Esophagus squamous epithelium (tissue), 5 donors: ENCODE measurements at regions not wholly inside any gene's neighbourhood (a gene's known extent, or its start where the extent isn't known, plus 50 kb on each side); places are given as distances from the start of the nearest gene placed in this dataset.

Experiments
- DNase-seq: peaks from one replicate; lab custom pipeline; 2025; lab: John Stamatoyannopoulos, UW
- H3K27ac ChIP-seq, 4 donors: fragments of 200-600 bp; sonication (generic); one replicate each; pipeline ENCODE4 v1.5.1; 2016 to 2019; ENCODE audit warnings: mild to moderate bottlenecking in 1 of 4
- H3K27me3 ChIP-seq, 4 donors: fragments of 200-600 bp; sonication (generic); 1 replicate in 3 of 4; 2 replicates in 1 of 4; pipeline versions ENCODE4 v1.5.1 to v1.6.0; 2017 to 2021; ENCODE audit warnings: antibody characterized with exemption in 1 of 4
- H3K36me3 ChIP-seq, 3 donors: fragments of 200-600 bp; sonication (generic); one replicate each; pipeline ENCODE4 v1.5.1; 2016 to 2019
- H3K4me1 ChIP-seq, 3 donors: fragments of 200-600 bp; sonication (generic); one replicate each; pipeline ENCODE4 v1.5.1; 2017 to 2019
- H3K4me3 ChIP-seq, 4 donors: fragments of 200-600 bp; sonication (generic); 1 replicate in 3 of 4; 2 replicates in 1 of 4; pipeline ENCODE4 v1.5.1; 2016 to 2019; ENCODE audit warnings: mild to moderate bottlenecking in 2 of 4, moderate library complexity in 1 of 4
- H3K9me3 ChIP-seq, 3 donors: fragments of 200-600 bp; sonication (generic); one replicate each; pipeline ENCODE4 v1.5.1; 2016 to 2019
- POLR2A ChIP-seq, 4 donors: fragments of 450-650 bp; IDR thresholded peaks; one replicate each; pipeline ENCODE4 v1.6.1; 2017; ENCODE audit warnings: antibody characterized with exemption in 4 of 4, mild to moderate bottlenecking in 4 of 4, moderate library complexity in 3 of 4
- WGBS, 2 donors: methylation state at CpG; one replicate each; pipeline ENCODE4 v1.1.5; 2018; 5-methylcytosine and 5-hydroxymethylcytosine counted together
- intact Hi-C: fragments of 100-400 bp; cut with DNase I; formaldehyde crosslinking; loops from one replicate; pipeline ENCODE4 v1.15.0; 2022
- TF ChIP-seq, protein P1 (sequence below), 6 experiments: fragments of 450-650 bp in 4 of 6; fragments of 200-600 bp in 2 of 6; sonication (generic) in 2 of 6; IDR thresholded peaks; one replicate each; pipeline ENCODE4 v1.5.1; 2016 to 2019; ENCODE audit warnings: antibody characterized with exemption in 6 of 6, mild to moderate bottlenecking in 4 of 6, moderate library complexity in 4 of 6
- donor health status: DM: yes; HTN: yes; CAD: no.

DNA sequence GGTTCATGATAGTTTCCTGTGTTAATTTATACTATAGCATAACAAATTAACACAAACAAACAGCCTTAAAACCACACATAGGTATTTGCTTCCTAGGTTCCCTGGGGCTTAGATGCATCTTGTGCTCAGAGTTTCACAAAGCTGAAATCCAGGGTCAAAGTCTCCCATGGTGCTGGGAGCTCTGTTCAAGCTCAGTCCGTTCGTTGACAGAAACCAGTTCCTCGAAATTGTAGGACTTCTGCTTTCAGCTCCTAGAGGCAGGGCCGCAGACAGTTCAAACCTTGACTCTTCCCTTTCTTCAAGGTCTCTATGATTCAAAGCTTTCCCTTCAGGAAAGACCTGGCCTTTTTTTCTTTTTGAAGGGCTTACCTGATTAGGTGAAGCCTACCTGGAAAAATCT is 90.5 kb downstream of the VSTM2A start:
- no peak for DNase-seq
- H3K27me3 ChIP-seq: no peaks in the 10 kb centered on the region
- 56 to 59% methylated on average over 4 of the region's 4 CpGs for WGBS, 2 donors

DNA sequence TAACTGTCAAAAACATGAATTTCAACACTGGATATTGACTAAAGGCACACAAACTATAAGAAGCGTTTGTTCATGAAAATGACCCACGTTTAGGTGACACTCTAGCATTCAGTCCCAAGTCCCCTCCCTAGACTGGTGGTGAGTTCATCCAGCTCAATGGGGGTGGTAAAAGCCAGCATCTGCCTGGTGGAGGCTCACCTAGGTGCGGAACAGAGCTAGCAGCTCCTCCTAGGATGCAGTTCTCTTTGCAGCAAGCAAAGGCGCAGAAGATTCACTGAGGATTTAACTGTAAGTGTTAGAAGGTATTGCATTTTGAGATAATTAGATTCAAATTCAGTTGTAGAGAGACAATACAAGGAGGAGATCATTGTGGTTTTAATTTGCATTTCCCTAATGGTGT is 87.6 kb downstream of the VSTM2A start:
- Histone ChIP-seq H3K36me3 (no peaks in the 10 kb centered on the region), H3K27me3 (no peaks in the 10 kb centered on the region), H3K4me3 (no peak overlapping the region), H3K9me3 (no peaks in the 10 kb centered on the region), H3K4me1 (no peaks in the 10 kb centered on the region), H3K27ac (no peak overlapping the region)
- intact Hi-C loops: no loop called here
- DNase-seq: no peak
- 57 to 67% methylated on average over 3 to 4 of the region's 4 CpGs for WGBS, 2 donors
- TF ChIP-seq POLR2A (IDR thresholded peaks at IDR 0.05): no peak
- TF ChIP-seq, protein P1, sequence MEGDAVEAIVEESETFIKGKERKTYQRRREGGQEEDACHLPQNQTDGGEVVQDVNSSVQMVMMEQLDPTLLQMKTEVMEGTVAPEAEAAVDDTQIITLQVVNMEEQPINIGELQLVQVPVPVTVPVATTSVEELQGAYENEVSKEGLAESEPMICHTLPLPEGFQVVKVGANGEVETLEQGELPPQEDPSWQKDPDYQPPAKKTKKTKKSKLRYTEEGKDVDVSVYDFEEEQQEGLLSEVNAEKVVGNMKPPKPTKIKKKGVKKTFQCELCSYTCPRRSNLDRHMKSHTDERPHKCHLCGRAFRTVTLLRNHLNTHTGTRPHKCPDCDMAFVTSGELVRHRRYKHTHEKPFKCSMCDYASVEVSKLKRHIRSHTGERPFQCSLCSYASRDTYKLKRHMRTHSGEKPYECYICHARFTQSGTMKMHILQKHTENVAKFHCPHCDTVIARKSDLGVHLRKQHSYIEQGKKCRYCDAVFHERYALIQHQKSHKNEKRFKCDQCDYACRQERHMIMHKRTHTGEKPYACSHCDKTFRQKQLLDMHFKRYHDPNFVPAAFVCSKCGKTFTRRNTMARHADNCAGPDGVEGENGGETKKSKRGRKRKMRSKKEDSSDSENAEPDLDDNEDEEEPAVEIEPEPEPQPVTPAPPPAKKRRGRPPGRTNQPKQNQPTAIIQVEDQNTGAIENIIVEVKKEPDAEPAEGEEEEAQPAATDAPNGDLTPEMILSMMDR (IDR thresholded peaks at IDR 0.05): no peak

More for the DNA sequence above, 90.5 kb downstream of the VSTM2A start:
- intact Hi-C loops: no loop called here
- Histone ChIP-seq H3K36me3 (no peaks in the 10 kb centered on the region), H3K4me1 (no peaks in the 10 kb centered on the region), H3K9me3 (no peaks in the 10 kb centered on the region), H3K27ac (no peak overlapping the region), H3K4me3 (no peak overlapping the region)
- TF ChIP-seq, protein P1 (IDR thresholded peaks at IDR 0.05): no peak
- no peak for TF ChIP-seq POLR2A (IDR thresholded peaks at IDR 0.05)

DNA sequence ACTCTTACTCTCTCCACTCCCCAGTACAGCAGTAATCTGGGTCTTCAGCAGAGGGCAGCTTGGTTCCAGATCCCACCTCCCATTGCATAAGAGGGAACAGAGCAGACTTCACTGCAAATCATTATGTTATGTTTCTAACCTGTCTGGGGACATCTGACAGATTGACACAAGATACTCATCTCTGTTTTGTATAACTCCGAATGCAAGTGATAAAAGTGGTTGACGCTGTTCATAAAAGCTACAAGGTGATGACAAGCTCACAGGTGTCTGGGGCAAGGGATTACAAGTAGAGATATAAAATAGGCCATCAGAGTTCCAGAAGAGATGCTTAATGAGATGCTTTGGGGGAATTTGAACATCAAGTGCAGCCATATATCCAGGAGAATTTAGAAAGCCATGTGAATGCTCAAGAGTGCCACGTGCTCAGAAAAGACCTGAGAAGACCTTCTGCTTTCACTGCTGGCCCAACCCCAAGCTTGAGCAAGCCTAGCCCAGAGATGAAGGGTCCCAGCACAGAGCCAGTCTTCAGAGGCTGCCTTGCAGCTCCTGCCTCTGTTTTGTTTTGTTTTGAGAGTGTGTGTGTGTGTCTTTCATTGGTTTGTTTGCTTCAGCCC is 80.6 kb downstream of the VSTM2A start:
- no peak overlapping the region for H3K4me3 ChIP-seq
- H3K27ac ChIP-seq: no peak overlapping the region
- DNase-seq: no peak
- H3K27me3 ChIP-seq: no peaks in the 10 kb centered on the region
- TF ChIP-seq POLR2A (IDR thresholded peaks at IDR 0.05): no peak
- TF ChIP-seq, protein P1 (IDR thresholded peaks at IDR 0.05): no peak
- 65 to 67% methylated on average over 3 of the region's 3 CpGs for WGBS, 2 donors
- no peaks in the 10 kb centered on the region for H3K9me3 ChIP-seq
- intact Hi-C loops: no loop called here
- no peaks in the 10 kb centered on the region for H3K4me1 ChIP-seq
- H3K36me3 ChIP-seq: no peaks in the 10 kb centered on the region
